CD4-positive, alpha-beta T cell treated with Interleukin-15 for 4 hours (primary cell): ENCODE measurements at regions not wholly inside any gene's neighbourhood (a gene's known extent, or its start where the extent isn't known, plus 50 kb on each side); places are given as distances from the start of the nearest gene placed in this dataset.

Source experiments
- DNase-seq: peaks from one replicate; pipeline ENCODE4 v3.0.0-alpha.2; 2020; ENCODE audit warnings: low spot score

DNA sequence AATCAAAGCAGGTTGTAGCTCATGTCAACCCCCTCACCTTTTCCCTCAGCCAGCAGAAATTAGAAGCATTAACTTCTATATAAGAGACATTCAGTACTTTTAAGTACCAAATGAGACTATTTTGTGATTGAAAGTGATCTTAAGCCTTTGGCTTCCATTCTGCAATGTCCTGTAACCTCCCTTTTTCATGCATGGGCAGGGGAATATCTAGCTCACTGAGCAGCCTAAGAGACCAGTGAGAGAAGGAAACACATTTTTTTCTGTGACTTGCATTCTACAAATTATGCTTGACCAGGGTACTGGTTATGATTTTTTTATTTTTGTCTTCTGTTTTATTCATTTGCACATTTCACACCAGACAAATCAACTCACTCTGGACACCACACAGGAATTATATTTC lies 369.6 kb downstream of the KCTD12 start:
- DNase-seq = no peak

DNA sequence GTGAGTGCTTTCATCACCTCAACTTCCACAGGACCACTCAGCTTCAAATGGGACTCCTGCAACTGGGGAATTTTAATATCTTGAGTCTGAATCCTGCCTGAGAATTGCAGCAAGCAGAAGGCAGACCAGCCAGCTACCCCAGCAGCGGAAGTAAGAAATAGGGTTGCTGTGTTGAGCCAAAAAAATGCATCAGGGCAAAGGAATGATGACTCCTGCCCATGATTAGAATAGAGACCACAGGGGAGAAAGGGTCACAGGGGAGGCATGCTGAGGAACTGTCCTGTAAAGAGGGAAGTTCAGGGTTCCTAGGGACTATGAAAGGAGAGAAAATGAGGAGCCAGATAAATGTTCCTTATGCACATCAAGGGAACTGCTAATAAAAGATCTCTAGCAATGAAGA lies 370.2 kb downstream of the KCTD12 start:
- DNase-seq = no peak

- no peak for DNase-seq
Measured at GRCh38 chr13:76512721-76513145, 373.5 kb downstream of the KCTD12 start.

DNA sequence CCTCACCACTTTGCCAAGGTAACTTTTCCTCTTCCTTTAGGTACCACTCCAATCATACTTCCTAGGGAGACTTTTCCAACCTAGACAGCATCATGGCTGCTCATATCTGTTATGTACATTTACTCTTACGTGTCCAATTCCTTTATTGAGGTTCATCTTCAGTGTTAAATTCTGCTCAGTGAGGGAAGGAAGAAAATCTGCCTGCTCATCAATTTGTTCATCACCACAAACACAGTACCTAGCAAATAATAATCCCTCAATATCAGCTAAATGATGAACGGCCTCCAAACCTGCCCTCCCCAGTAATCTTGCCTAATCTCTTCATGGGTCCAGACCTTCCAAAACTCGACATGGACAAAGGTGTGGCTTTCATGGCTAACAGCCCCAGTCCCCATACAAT lies 380.8 kb downstream of the KCTD12 start:
- DNase-seq = no peak

DNA sequence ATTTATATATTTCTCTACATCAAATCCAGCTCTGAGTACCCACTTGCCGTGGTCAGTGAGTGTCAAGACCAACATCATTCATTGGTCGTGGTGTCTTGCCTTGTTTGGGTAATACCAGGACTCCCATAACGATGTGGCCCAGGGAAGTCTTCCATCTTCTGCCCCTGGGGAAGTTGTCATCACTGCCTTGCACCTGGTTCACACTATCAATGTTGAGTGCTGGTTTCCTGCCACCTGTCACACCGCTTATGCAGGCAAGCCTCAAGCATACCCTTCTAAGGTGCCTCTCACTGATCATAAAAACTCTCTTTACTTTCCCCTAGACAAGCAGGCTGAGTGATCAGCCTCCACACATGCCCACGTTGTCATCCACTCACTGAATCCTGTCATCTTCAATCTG lies 382.4 kb downstream of the KCTD12 start:
- no peak for DNase-seq

DNA sequence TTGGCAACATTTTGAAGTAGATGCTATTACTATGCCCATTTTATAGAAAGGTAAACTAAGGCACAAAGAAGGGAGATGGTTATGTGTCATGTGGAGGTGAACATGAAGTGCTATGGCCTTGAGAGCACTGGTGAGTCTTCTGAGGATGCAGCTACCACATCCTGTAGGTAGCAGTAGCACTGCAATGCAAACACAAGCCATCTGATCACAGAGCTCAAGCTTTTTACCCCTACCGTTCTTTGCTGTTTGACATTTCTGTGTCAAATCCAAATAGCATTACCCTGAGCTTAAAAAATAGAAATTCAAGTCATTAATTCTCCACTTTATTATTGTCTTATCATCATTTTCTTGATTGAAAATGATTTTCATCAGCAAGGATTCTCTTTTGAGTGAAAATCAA lies 382.9 kb downstream of the KCTD12 start:
- no peak for DNase-seq

DNA sequence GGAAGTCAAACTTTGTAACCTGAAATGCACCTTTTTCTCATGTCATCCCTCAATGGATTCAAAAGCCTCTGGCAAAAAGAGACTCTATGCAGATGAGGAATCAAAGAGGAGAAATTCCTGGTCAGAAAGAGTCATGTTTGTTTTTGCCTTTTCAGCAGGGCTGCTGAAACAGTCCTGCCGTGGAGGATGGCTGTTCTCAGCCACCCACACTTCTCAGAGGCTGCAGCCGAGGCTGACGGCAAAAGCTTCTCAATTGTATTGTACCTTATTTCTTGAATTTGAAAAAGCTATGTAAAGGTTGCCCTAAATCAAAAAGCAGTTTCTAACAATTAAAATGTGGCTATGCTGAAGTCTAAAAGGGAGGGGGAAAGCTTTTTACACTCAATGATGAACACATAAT lies 385.3 kb downstream of the KCTD12 start:
- DNase-seq = no peak

DNA sequence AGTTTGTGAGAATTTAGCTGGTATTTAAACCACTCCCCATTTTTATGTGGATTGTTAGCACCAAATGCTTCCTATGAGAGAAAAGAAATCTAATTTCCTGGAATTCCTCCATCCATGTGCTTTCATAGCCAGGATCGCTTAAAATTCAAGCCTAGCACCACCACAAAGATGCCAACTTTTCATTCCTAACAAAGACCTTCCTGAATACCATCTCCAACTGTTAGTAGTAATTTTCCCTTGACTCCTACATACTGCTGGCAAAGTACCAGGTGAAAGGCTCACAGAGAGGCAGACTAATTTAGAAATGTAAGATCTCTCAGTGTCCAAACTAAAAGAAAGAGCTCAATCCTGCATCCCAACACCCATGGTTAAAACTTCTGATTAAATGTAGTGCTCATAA lies 386.3 kb downstream of the KCTD12 start:
- no peak for DNase-seq

DNA sequence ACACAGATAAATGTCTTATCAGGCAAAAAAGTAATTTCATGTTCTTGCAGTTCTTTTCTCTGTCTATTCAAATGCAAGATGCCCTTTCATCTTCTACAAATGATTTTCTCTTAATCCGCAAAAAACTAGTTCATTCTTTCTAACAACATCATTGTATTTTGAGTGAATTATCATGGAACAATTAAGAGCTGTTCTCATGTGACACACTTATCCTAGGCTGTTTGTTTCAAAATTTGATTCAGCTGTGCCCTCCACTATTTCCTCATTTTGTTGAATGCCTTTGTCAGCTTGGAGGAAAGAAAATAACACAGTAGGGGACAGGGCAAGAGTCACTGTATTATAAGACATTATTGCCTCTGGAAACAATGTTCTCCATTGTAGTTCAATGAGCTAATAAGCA lies 396.9 kb downstream of the KCTD12 start:
- DNase-seq = no peak

GRCh38 chr13:76481738-76482137 lies 404.5 kb downstream of the KCTD12 start:
- DNase-seq = no peak

DNA sequence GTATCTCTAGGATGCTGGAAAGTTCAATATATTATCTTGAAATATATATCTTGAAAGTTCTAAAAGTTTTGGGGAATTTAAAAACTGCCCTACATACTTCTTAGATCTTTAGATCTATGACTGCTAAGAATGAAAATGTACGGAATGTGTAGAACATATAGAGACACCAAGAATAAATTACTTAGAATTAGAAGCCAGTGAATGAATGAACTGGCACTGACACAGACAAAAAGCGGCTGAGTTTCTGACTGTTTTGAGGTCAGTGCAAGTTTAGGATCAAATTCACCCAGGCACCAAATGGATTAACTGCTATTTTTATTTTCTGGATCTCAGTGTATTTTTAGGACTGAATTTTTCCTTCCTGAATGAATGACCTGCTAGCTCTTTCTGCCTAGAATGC lies 411.2 kb downstream of the KCTD12 start:
- no peak for DNase-seq

DNA sequence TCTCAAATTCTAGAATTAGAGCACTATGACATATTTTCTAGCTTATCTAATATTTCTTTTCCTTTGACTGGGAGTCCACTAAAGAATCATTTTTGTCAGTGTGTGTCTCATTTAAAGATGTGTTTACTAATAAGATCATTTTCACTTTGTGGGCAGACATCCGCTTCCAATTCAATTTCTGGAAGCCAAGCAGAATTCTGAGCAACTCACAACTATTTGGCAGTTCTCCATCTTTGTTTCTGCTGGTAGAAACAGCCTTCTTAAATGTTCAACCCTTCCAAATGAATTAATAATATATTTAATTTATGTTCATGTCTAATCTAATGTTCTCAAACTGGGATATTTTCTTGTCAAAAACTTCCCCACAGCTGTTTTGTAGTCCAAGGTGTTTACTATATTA lies 411.8 kb downstream of the KCTD12 start:
- DNase-seq = no peak

DNA sequence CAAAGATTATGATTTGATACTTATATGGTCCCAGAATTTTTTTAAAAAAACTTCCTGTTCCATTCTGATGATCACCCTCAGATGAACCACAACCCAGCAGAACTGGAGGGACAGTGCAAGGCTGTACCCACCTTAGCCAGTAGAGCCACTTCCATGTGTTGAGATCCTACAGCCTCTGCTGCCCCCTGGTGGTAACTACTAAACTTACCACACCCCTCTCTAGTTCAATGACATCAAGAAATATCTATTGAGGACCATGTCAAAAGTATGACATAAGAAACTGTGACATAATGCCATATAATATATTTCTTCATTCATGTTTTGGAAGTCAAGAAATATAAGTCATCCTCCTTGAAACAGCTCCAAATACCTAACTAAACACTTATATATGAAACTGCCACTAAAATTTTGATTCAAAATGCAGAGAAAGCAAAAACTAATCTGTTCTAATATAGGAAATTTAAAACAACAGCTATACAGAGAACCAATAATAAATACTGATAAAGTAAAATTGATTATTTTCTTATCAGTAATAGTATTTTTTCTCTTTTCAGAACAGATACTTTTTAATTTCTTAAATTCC lies 412.6 kb downstream of the KCTD12 start:
- DNase-seq = peak; percentile 70

DNA sequence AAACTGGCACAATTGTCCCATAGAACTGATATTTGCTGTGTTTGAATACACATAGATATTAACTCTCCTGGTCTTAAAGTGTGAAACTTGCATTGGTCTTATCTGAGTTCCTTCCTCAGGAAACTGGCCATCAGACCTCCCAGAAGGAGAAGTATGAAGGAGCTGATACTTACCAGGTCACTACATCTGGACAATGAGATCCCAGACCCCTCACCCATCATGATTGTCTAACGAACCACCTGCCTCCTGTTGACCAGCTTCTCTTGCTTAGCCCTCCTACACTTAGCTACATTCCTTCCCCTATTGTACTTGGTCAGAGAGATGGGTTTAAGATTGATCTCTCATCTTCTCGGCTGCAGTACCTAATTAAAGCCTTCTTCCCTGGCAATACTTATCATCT lies 413.3 kb downstream of the KCTD12 start:
- DNase-seq = no peak

DNA sequence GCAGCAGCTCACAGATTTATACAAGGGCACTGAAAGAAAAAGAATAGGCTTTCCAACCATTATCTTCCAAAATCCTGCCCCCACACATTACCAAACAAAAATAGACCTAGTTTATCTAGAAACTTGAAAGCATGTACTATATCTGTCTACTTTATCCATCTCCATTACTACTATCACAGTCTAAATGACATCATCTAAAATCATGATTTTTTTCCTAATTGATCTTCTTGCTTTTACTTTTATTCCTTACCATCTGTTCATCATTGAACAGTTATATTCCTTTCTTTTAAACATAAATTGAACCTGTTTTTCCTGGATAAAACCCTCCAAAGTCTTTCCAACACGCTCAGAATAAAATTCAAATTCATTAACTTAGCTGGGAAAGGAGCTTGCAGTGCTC lies 414.7 kb downstream of the KCTD12 start:
- no peak for DNase-seq

- no peak for DNase-seq
Measured at GRCh38 chr13:76470991-76471390, 415.2 kb downstream of the KCTD12 start.

GRCh38 chr13:76466043-76466442 lies 420.2 kb downstream of the KCTD12 start:
- DNase-seq = no peak

- DNase-seq = no peak
Measured at GRCh38 chr13:76463314-76463713, 422.9 kb downstream of the KCTD12 start.

DNA sequence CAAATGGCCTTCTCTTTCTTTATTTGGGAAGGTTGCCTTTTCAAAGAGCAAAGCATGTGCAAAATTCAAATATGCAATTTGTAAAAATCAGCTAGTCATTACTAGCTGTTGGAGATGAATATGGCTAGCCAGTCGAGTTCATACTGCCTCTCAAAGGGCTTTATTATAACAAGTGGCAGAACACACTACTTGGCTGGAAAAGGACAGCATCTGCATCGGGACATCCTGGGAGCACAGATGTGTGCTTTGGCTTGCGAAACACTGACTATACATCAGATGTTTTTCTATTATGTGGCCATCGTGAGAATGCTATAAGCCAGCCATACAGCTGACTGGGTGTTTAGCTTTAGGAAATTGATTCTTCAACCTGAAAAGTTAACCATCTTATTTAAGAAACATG lies 424.2 kb downstream of the KCTD12 start:
- no peak for DNase-seq

DNA sequence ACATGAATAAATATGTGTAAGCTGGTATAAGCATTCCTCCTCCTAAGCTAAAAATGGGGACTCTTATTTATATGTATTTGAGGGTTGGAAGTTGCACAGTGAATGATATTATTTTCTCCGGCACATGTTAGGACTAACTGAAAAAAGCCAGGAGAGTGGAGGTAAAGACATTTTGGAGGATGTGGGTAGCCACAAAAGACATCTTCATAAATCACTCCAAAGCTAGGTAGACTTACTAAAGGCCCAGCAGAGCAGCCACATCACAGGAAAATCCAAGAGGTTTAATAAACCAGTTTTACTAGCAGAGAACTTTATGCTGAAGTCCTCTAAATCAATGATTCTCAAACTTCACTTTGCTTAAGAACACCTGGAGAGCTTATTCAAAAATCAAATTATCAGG lies 424.7 kb downstream of the KCTD12 start:
- no peak for DNase-seq

- DNase-seq = no peak
Measured at GRCh38 chr13:76459863-76460262, 426.3 kb downstream of the KCTD12 start.

DNA sequence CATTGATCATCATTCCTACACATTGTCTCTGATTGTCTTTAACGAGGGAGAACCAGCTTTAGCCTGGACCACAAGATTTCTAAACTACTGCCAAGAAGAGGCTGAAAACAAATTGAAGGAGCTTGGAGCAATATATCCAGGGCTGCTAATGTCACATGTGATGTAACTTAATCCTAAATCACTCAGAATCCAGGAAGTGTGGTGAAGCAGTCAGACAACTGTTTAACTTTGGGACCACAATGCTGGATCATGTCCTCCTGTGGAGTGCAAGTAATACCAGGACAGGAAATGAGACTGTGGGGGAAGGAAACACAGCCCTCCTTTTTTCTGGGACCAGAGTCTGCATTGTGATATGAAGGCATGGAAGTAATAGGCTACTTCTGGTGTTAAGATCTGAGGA lies 430.2 kb downstream of the KCTD12 start:
- DNase-seq = no peak

- DNase-seq = no peak
Measured at GRCh38 chr13:76454991-76455390, 431.2 kb downstream of the KCTD12 start.

GRCh38 chr13:76449716-76450115 lies 436.5 kb downstream of the KCTD12 start:
- DNase-seq = no peak

DNA sequence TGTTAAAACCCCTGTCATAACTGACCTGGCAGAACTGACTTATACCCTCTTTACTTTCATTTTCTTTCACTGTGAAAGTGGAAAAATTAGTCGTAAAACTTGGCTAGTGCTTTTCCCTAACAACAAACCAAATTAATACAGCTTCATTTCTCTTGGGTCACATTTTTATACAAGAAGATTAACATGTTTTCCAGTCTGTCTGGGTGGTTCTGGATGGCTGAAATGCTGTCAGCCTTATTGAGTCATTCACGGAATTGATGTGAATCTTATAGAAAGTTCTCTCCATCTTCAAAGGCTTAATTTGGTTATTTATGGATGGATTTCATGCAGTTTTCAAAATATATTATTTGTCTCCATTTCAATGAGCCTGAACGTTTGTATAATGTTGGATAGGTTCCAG lies 440.0 kb downstream of the KCTD12 start:
- no peak for DNase-seq
